ENCODE measurements at regions not wholly inside any gene's neighbourhood (a gene's known extent, or its start where the extent isn't known, plus 50 kb on each side); places are given as distances from the start of the nearest gene placed in this dataset.

- Mint-ChIP-seq H3K9me3 (no peaks in the 10 kb centered on the region), H3K4me3 (no peak overlapping the region), H3K4me1 (peaks cover 2% of the 10 kb centered on the region; the same call in 2 of the 3 replicates), H3K36me3 (ENCODE audit: low read depth) (no peaks in the 10 kb centered on the region), H3K27ac (no peak overlapping the region), H3K27me3 (ENCODE audit: insufficient read depth, low read depth, poor library complexity) (no peaks in the 10 kb centered on the region)
- Histone ChIP-seq H3K27ac (ENCODE audit: low read depth) (no peak overlapping the region), H3K27me3 (ENCODE audit: insufficient read depth) (no peaks in the 10 kb centered on the region), H3F3A (replicated peaks; ENCODE audit: low read depth) (no peaks in the 10 kb centered on the region), H3K4me2 (no peak overlapping the region), H3K36me3 (ENCODE audit: insufficient read depth) (0 out of 2 replicates have a peak, but pooled peaks cover 5% of the 10 kb centered on the region), H3K4me1 (ENCODE audit: insufficient read depth) (no peaks in the 10 kb centered on the region), H3K9me2 (ENCODE audit: insufficient read depth) (0 out of 2 replicates have a peak, but pooled peaks cover 5% of the 10 kb centered on the region), H4K20me1 (replicated peaks; ENCODE audit: insufficient read depth) (no peaks in the 10 kb centered on the region), H2AFZ (no peak overlapping the region), H3K4me3 (no peak overlapping the region), H3K79me2 (replicated peaks; ENCODE audit: insufficient read depth) (no peaks in the 10 kb centered on the region)
- TF ChIP-seq STAT1 (IDR thresholded peaks at IDR 0.05; ENCODE audit: unreplicated experiment): no peak
- no peak for TF ChIP-seq EZH2 (IDR thresholded peaks at IDR 0.05; ENCODE audit: low read depth, unreplicated experiment)
- ATAC-seq (no peak), DNase-seq (ENCODE audit: low spot score) (no peak)
Observed at GRCh38 chr5:110019780-110020179, 330.1 kb downstream of the MAN2A1 start.

GRCh38 chr5:110021251-110021650 lies 331.5 kb downstream of the MAN2A1 start:
- 0 out of 2 replicates have a peak, but pooled peaks cover 10% of the 10 kb centered on the region for H3K9me2 ChIP-seq (ENCODE audit: insufficient read depth)
- H3K27ac Mint-ChIP-seq: no peak overlapping the region
- H3K4me2 ChIP-seq: no peak overlapping the region
- no peaks in the 10 kb centered on the region for H3K79me2 ChIP-seq (replicated peaks; ENCODE audit: insufficient read depth)
- H3K27ac ChIP-seq (ENCODE audit: low read depth): no peak overlapping the region
- H3K36me3 Mint-ChIP-seq (ENCODE audit: low read depth): no peaks in the 10 kb centered on the region
- H3K27me3 Mint-ChIP-seq (ENCODE audit: insufficient read depth, low read depth, poor library complexity): no peaks in the 10 kb centered on the region
- TF ChIP-seq CTCF (conservative IDR thresholded peaks at IDR 0.05; ENCODE audit: low read depth in 2 of 2) (no peak), ZNF462 (CRISPR knock-in tag; IDR thresholded peaks at IDR 0.05) (no peak), ZNF114 (CRISPR knock-in tag; IDR thresholded peaks at IDR 0.05) (no peak), JUNB (IDR thresholded peaks at IDR 0.05; ENCODE audit: unreplicated experiment) (no peak), REST (IDR thresholded peaks at IDR 0.05; ENCODE audit: unreplicated experiment) (no peak), ZNF331 (CRISPR knock-in tag; IDR thresholded peaks at IDR 0.05; ENCODE audit: low read depth) (no peak), NANOG (IDR thresholded peaks at IDR 0.05; ENCODE audit: borderline replicate concordance) (no peak)
- no peak overlapping the region for H3K4me3 ChIP-seq
- ATAC-seq (no peak), DNase-seq (ENCODE audit: low spot score) (no peak)
- H3K36me3 ChIP-seq (ENCODE audit: insufficient read depth): 0 out of 2 replicates have a peak, but pooled peaks cover 5% of the 10 kb centered on the region
- H3K4me3 Mint-ChIP-seq: no peak overlapping the region
- no peaks in the 10 kb centered on the region for H3K9me3 Mint-ChIP-seq
- no peak overlapping the region for H2AFZ ChIP-seq
- H3K27me3 ChIP-seq (ENCODE audit: insufficient read depth): no peaks in the 10 kb centered on the region
- no peaks in the 10 kb centered on the region for H3F3A ChIP-seq (replicated peaks; ENCODE audit: low read depth)
- peaks cover 2% of the 10 kb centered on the region; the same call in 2 of the 3 replicates for H3K4me1 Mint-ChIP-seq
- no peaks in the 10 kb centered on the region for H3K4me1 ChIP-seq (ENCODE audit: insufficient read depth)
- no peaks in the 10 kb centered on the region for H4K20me1 ChIP-seq (replicated peaks; ENCODE audit: insufficient read depth)

All from GM23338 (cell line).